Heart right ventricle (tissue), 16 donors: ENCODE measurements at regions not wholly inside any gene's neighbourhood (a gene's known extent, or its start where the extent isn't known, plus 50 kb on each side); places are given as distances from the start of the nearest gene placed in this dataset.

ENCODE experiments used
- ATAC-seq, 8 donors: fragments of 200-7000 bp; cut with Tn5 transposase; one replicate each; pipeline ENCODE4 v1.9.1; 2020; ENCODE audit warnings: mild to moderate bottlenecking in 8 of 8, moderate library complexity in 8 of 8, moderate number of reproducible peaks in 1 of 8
- DNase-seq, 2 donors: peaks; one replicate each; pipeline ENCODE4 v3.0.0-alpha.2; 2020
- H3K27ac ChIP-seq, 10 donors: fragments of 200-600 bp; sonication (generic) in 2 of 10; one replicate each; pipeline versions ENCODE4 v1.5.0 to v1.8.0; 2020 to 2022; ENCODE audit warnings: mild to moderate bottlenecking in 3 of 10
- H3K27me3 ChIP-seq, 7 donors: fragments of 200-600 bp; one replicate each; pipeline ENCODE4 v1.8.0; 2021 to 2022; ENCODE audit warnings: mild to moderate bottlenecking in 2 of 7
- H3K36me3 ChIP-seq, 9 donors: fragments of 200-600 bp; sonication (generic) in 1 of 9; one replicate each; pipeline versions ENCODE4 v1.5.0 to v1.8.0; 2020 to 2022; ENCODE audit warnings: mild to moderate bottlenecking in 2 of 9
- H3K4me1 ChIP-seq, 9 donors: fragments of 200-600 bp; sonication (generic) in 1 of 9; one replicate each; pipeline versions ENCODE4 v1.5.0 to v1.8.0; 2020 to 2022; ENCODE audit warnings: mild to moderate bottlenecking in 4 of 9
- H3K4me3 ChIP-seq, 10 donors: fragments of 200-600 bp; sonication (generic) in 2 of 10; one replicate each; pipeline versions ENCODE4 v1.5.0 to v1.8.0; 2020 to 2022; ENCODE audit warnings: mild to moderate bottlenecking in 7 of 10, moderate library complexity in 2 of 10
- H3K9me3 ChIP-seq, 11 donors: fragments of 200-600 bp in 10 of 11; sonication (generic) in 2 of 11; one replicate each; pipeline versions ENCODE4 v1.5.0 to v1.8.0; 2013 to 2022; ENCODE audit warnings: mild to moderate bottlenecking in 2 of 11, control low read depth in 1 of 11, moderate library complexity in 1 of 11
- CTCF ChIP-seq, 9 donors: fragments of 200-600 bp; sonication (generic) in 2 of 9; IDR thresholded peaks; one replicate each; pipeline versions ENCODE4 v1.5.0 to v1.8.0; 2021 to 2022; ENCODE audit warnings: antibody characterized with exemption in 9 of 9, mild to moderate bottlenecking in 5 of 9, moderate library complexity in 1 of 9
- WGBS, 2 donors: extraction: QIAGEN DNeasy Blood & Tissue Kit; methylation state at CpG; one replicate each; pipeline ENCODE4 v1.1.7; 2013; ENCODE audit warnings: inconsistent platforms in 1 of 2; 5-methylcytosine and 5-hydroxymethylcytosine counted together
- intact Hi-C, 10 donors: fragments of 100-400 bp; cut with DNase I; formaldehyde crosslinking; loops; one replicate each; pipeline versions ENCODE4 v1.11.1 to v1.14.2; 2022
- donor health status: Arrhythmogenic right ventricular cardiomyopathy.
- donor health status: ischemic (EF 13 %, LVEDD 7.1; RV severe dilation, severe dysfunction).
- donor health status: healthy with polysubstance abuse.
- donor health status: DM: no; HTN: yes; CAD: no.
- donor health status: DM: no; HTN: no; CAD: no.
- donor health status: ischemic (EF 25% LVEDD 6.9; RV normal size, moderate dysfunction).
- donor health status: ischemic (EF 25% LVEDD 5.7; RV mildly dilated, moderate dysfunction).
- donor health status: healthy.
- donor health status: DM: yes; HTN: yes; CAD: no.
- donor health status: Ischemic cardiomyopathy.
- donor health status: ischemic (EF 35%, LVEDD 5.7; RV mildly dilated, moderate dysfunction).
- donor health status: nonischemic (EF 11% LVEDD 7.7; RV severe dilation, severe dysfunction).
- donor health status: DM: yes; HTN: yes; CAD: no.
- donor health status: PGD.
- donor health status: ischemic (EF 29% LVEDD 5.4; RV normal size, mild dysfunction).
- donor health status: nonischemic (EF 23%, LVEDD 6.1; RV moderate dilation, normal function).

GRCh38 chr2:145777297-145777696, 1257.4 kb upstream of the ZEB2 start:
- no peak for DNase-seq
- H3K36me3 ChIP-seq: no peaks in the 10 kb centered on the region
- no peaks in the 10 kb centered on the region for H3K9me3 ChIP-seq
- H3K27me3 ChIP-seq: no peaks in the 10 kb centered on the region
- no peaks in the 10 kb centered on the region for H3K4me1 ChIP-seq
- ATAC-seq: no peak
- H3K27ac ChIP-seq: no peak overlapping the region
- intact Hi-C loops: no loop called here
- TF ChIP-seq CTCF (IDR thresholded peaks at IDR 0.05): no peak
- 85 to 97% methylated on average over 2 of the region's 2 CpGs for WGBS, 2 donors
- H3K4me3 ChIP-seq: no peak overlapping the region

- no peak for DNase-seq
- H3K27me3 ChIP-seq: no peaks in the 10 kb centered on the region
- no peaks in the 10 kb centered on the region for H3K4me1 ChIP-seq
- WGBS, 2 donors: 48 to 50% methylated on average over 2 of the region's 2 CpGs
- no peaks in the 10 kb centered on the region for H3K9me3 ChIP-seq
- TF ChIP-seq CTCF (IDR thresholded peaks at IDR 0.05): no peak
- H3K36me3 ChIP-seq: no peaks in the 10 kb centered on the region
- no peak for ATAC-seq
- H3K4me3 ChIP-seq: no peak overlapping the region
- intact Hi-C loops: no loop called here
- H3K27ac ChIP-seq: no peak overlapping the region
These were observed 1255.7 kb upstream of the ZEB2 start for GRCh38 chr2:145775591-145775990.

DNA sequence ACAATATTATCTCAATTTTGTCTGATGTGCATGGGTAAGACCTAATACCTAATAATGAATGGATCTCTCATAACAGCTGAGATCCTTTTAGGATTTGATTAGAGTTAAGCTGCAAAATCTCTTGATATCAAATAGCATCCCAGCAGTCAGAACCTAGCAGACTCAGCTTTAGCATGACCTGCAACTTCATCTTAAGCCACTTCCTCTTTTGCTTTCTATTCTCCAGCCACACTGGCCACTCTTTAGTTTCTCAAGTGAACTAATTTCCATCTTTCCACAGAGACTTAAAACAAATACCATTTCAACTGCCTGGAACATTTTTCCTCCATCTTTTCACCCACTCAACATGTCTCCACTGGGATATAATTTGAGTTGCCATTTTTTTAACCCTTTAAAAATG, 1251.6 kb upstream of the ZEB2 start:
- Histone ChIP-seq H3K36me3 (no peaks in the 10 kb centered on the region), H3K9me3 (no peaks in the 10 kb centered on the region), H3K4me1 (no peaks in the 10 kb centered on the region), H3K27me3 (no peaks in the 10 kb centered on the region), H3K27ac (no peak overlapping the region), H3K4me3 (no peak overlapping the region)
- no peak for DNase-seq
- TF ChIP-seq CTCF (IDR thresholded peaks at IDR 0.05): no peak
- ATAC-seq: no peak
- intact Hi-C loops: no loop called here

GRCh38 chr2:145769011-145769716, 1249.2 kb upstream of the ZEB2 start:
- no peak for TF ChIP-seq CTCF (IDR thresholded peaks at IDR 0.05)
- 78 to 79% methylated on average over 5 of the region's 5 CpGs for WGBS, 2 donors
- intact Hi-C loops: no loop called here
- no peaks in the 10 kb centered on the region for H3K9me3 ChIP-seq
- H3K4me1 ChIP-seq: no peaks in the 10 kb centered on the region
- H3K36me3 ChIP-seq: no peaks in the 10 kb centered on the region
- no peak overlapping the region for H3K27ac ChIP-seq
- no peak for ATAC-seq
- no peak for DNase-seq
- no peak overlapping the region for H3K4me3 ChIP-seq
- H3K27me3 ChIP-seq: no peaks in the 10 kb centered on the region
